GM21576 (cell line): ENCODE measurements at regions not wholly inside any gene's neighbourhood (a gene's known extent, or its start where the extent isn't known, plus 50 kb on each side); places are given as distances from the start of the nearest gene placed in this dataset.

Experiments used
- ATAC-seq: cut with Tn5 transposase; IDR thresholded peaks from one replicate; pipeline ENCODE4 v1.9.1; 2021; ENCODE audit warnings: mild to moderate bottlenecking, moderate library complexity; ENCODE audit not compliant: unreplicated experiment

GRCh38 chr6:67292169-67292568 lies 1342.9 kb upstream of the ADGRB3 start:
- no peak for ATAC-seq

GRCh38 chr6:67287566-67287965 lies 1347.5 kb upstream of the ADGRB3 start:
- no peak for ATAC-seq

GRCh38 chr6:67285770-67286495 lies 1349.1 kb upstream of the ADGRB3 start:
- no peak for ATAC-seq

GRCh38 chr6:67277312-67277711 lies 1357.8 kb upstream of the ADGRB3 start:
- no peak for ATAC-seq

GRCh38 chr6:67265996-67266921 lies 1368.8 kb upstream of the ADGRB3 start:
- ATAC-seq = no peak

- no peak for ATAC-seq
Observed at GRCh38 chr6:67252663-67253062, 1382.4 kb upstream of the ADGRB3 start.

GRCh38 chr6:67248077-67248476 lies 1387.0 kb upstream of the ADGRB3 start:
- ATAC-seq = no peak

GRCh38 chr6:67244037-67244436 lies 1391.0 kb upstream of the ADGRB3 start:
- no peak for ATAC-seq

- no peak for ATAC-seq
Observed at GRCh38 chr6:67237277-67237676, 1397.8 kb upstream of the ADGRB3 start.

- ATAC-seq = no peak
Observed at GRCh38 chr6:67231092-67231491, 1404.0 kb upstream of the ADGRB3 start.

GRCh38 chr6:67224989-67225388 lies 1410.1 kb upstream of the ADGRB3 start:
- no peak for ATAC-seq

GRCh38 chr6:67221226-67221625 lies 1413.9 kb upstream of the ADGRB3 start:
- ATAC-seq = no peak

GRCh38 chr6:67219346-67219745 lies 1415.7 kb upstream of the ADGRB3 start:
- no peak for ATAC-seq

GRCh38 chr6:67212584-67212983 lies 1422.5 kb upstream of the ADGRB3 start:
- no peak for ATAC-seq

GRCh38 chr6:67210450-67210849 lies 1424.6 kb upstream of the ADGRB3 start:
- ATAC-seq = no peak

GRCh38 chr6:67201563-67201962 lies 1433.5 kb upstream of the ADGRB3 start:
- ATAC-seq = no peak

GRCh38 chr6:67200626-67201403 lies 1434.3 kb upstream of the ADGRB3 start:
- no peak for ATAC-seq

- no peak for ATAC-seq
Observed at GRCh38 chr6:67199425-67199824, 1435.7 kb upstream of the ADGRB3 start.

GRCh38 chr6:67190733-67191132 lies 1444.3 kb upstream of the ADGRB3 start:
- no peak for ATAC-seq

GRCh38 chr6:67184405-67184804 lies 1450.7 kb upstream of the ADGRB3 start:
- ATAC-seq = no peak

- ATAC-seq = no peak
Observed at GRCh38 chr6:67175101-67175500, 1460.0 kb upstream of the ADGRB3 start.
